SK-N-SH (cell line): ENCODE measurements at regions not wholly inside any gene's neighbourhood (a gene's known extent, or its start where the extent isn't known, plus 50 kb on each side); places are given as distances from the start of the nearest gene placed in this dataset.

Experiments used
- CTCF ChIA-PET: fragments of 300-600, 350-600 bp; formaldehyde crosslinking; extraction: SDS; loops from one replicate; lab custom pipeline; 2021; lab: Yijun Ruan, JAX
- POLR2A ChIA-PET: fragments of 350-600 bp; sonication (Branson Sonifier 250); formaldehyde crosslinking; extraction: SDS; loops from one replicate; lab custom pipeline; 2020; ENCODE audit warnings: antibody characterized with exemption, inconsistent platforms; lab: Yijun Ruan, JAX
- DNase-seq: peaks from one replicate; pipeline ENCODE4 v3.0.0; 2012
- H2AFZ ChIP-seq: fragments of 200-600 bp; sonication (generic); 2 replicates; pipeline ENCODE4 v1.8.1; 2016; ENCODE audit warnings: antibody characterized with exemption, mild to moderate bottlenecking, low read depth
- H3F3A ChIP-seq: fragments of 200-600 bp; sonication (generic); replicated peaks from 2 replicates; pipeline ENCODE3; 2016; ENCODE audit warnings: antibody characterized with exemption, mild to moderate bottlenecking; ENCODE audit not compliant: insufficient read depth
- H3K27ac ChIP-seq, 2 experiments: fragments of 200-500 bp in 1 of 2; fragments of 200-600 bp in 1 of 2; sonication (Bioruptor generic) in 1 of 2; sonication (generic), shearing (Covaris generic) in 1 of 2; 2 replicates each; pipeline versions ENCODE4 v1.5.1 to v1.6.1; 2014 to 2016; ENCODE audit warnings: low read depth in 2 of 2, inconsistent platforms in 1 of 2, low read length in 1 of 2, mild to moderate bottlenecking in 1 of 2, mixed read lengths in 1 of 2
- H3K27me3 ChIP-seq: fragments of 200-600 bp; sonication (generic), shearing (Covaris generic); 2 replicates; pipeline ENCODE4 v1.6.1; 2016; ENCODE audit warnings: mixed run types; ENCODE audit not compliant: insufficient read depth
- H3K36me3 ChIP-seq, 2 experiments: fragments of 200-500 bp in 1 of 2; fragments of 200-600 bp in 1 of 2; sonication (Bioruptor generic) in 1 of 2; sonication (generic) in 1 of 2; replicated peaks in 1 of 2; 2 replicates each; pipeline versions ENCODE3 to v1.5.1; 2014 to 2016; ENCODE audit warnings: low read length in 1 of 2, mild to moderate bottlenecking in 1 of 2; ENCODE audit not compliant: insufficient read depth in 2 of 2, control insufficient read depth in 1 of 2
- H3K4me1 ChIP-seq, 2 experiments: fragments of 200-500 bp in 1 of 2; fragments of 200-600 bp in 1 of 2; sonication (Bioruptor generic) in 1 of 2; sonication (generic), shearing (Covaris generic) in 1 of 2; 2 replicates each; pipeline versions ENCODE4 v1.5.1 to v1.6.1; 2014 to 2016; ENCODE audit warnings: low read depth in 1 of 2, low read length in 1 of 2, mixed run types in 1 of 2; ENCODE audit not compliant: insufficient read depth in 2 of 2, control insufficient read depth in 1 of 2
- H3K4me2 ChIP-seq: fragments of 200-600 bp; sonication (generic), shearing (Covaris generic); 2 replicates; pipeline ENCODE4 v1.6.1; 2017; ENCODE audit warnings: mixed run types
- H3K4me3 ChIP-seq, 2 experiments: fragments of 200-500 bp in 1 of 2; fragments of 200-600 bp in 1 of 2; sonication (Bioruptor generic) in 1 of 2; sonication (generic), shearing (Covaris generic) in 1 of 2; 2 replicates each; pipeline versions ENCODE4 v1.5.1 to v1.8.1; 2014 to 2016; ENCODE audit warnings: low read depth in 2 of 2, inconsistent platforms in 1 of 2, low read length in 1 of 2, mild to moderate bottlenecking in 1 of 2, mixed read lengths in 1 of 2, moderate library complexity in 1 of 2
- H3K79me2 ChIP-seq: fragments of 200-600 bp; sonication (generic); 2 replicates; pipeline ENCODE4 v1.8.1; 2017; ENCODE audit warnings: mild to moderate bottlenecking; ENCODE audit not compliant: insufficient read depth
- H3K9ac ChIP-seq: fragments of 200-600 bp; sonication (generic); 2 replicates; pipeline ENCODE4 v1.6.1; 2017; ENCODE audit warnings: mixed run types
- H3K9me2 ChIP-seq: fragments of 200-600 bp; sonication (generic); 2 replicates; pipeline ENCODE4 v1.6.1; 2017; ENCODE audit warnings: mixed run types
- H3K9me3 ChIP-seq: fragments of 200-600 bp; sonication (generic); 2 replicates; pipeline ENCODE4 v1.6.1; 2017; ENCODE audit warnings: mixed run types, mild to moderate bottlenecking, moderate library complexity
- H4K20me1 ChIP-seq: fragments of 200-600 bp; sonication (generic); 2 replicates; pipeline ENCODE4 v1.6.1; 2017; ENCODE audit warnings: mild to moderate bottlenecking, mixed run types; ENCODE audit not compliant: insufficient read depth
- CHD2 ChIP-seq: fragments of 150-350 bp; IDR thresholded peaks from 2 replicates; pipeline ENCODE4 v1.6.1; 2018; ENCODE audit warnings: low read length; ENCODE audit not compliant: partially characterized antibody
- ELF1 ChIP-seq: IDR thresholded peaks from 2 replicates; pipeline ENCODE4 v1.4.0; 2012
- EP300 ChIP-seq, 2 experiments: IDR thresholded peaks; 2 replicates each; pipeline versions ENCODE4 v1.4.0 to v1.6.1; 2012; ENCODE audit warnings: borderline replicate concordance in 1 of 2, low read depth in 1 of 2, low read length in 1 of 2
- EZH2phosphoT487 ChIP-seq: fragments of 200-600 bp; sonication (generic); IDR thresholded peaks from 2 replicates; pipeline ENCODE4 v1.6.1; 2017; ENCODE audit warnings: low read depth, mixed run types, mild to moderate bottlenecking, antibody characterized with exemption, moderate library complexity, borderline replicate concordance
- FOSL2 ChIP-seq: IDR thresholded peaks from 2 replicates; pipeline ENCODE4 v1.4.0; 2012; ENCODE audit warnings: low read depth, mild to moderate bottlenecking, moderate library complexity, borderline replicate concordance
- FOXM1 ChIP-seq: IDR thresholded peaks from 2 replicates; pipeline ENCODE4 v1.4.0; 2012; ENCODE audit warnings: low read depth, mild to moderate bottlenecking
- JUND ChIP-seq: IDR thresholded peaks from 2 replicates; pipeline ENCODE4 v1.4.0; 2012
- MEF2A ChIP-seq: IDR thresholded peaks from 2 replicates; pipeline ENCODE4 v1.4.0; 2012; ENCODE audit warnings: low read depth, borderline replicate concordance
- NFIC ChIP-seq: IDR thresholded peaks from 2 replicates; pipeline ENCODE4 v1.4.0; 2012; ENCODE audit warnings: borderline replicate concordance
- RCOR1 ChIP-seq: fragments of 150-350 bp; IDR thresholded peaks from 2 replicates; pipeline ENCODE4 v1.6.1; 2017; ENCODE audit warnings: antibody characterized with exemption, low read length
- RFX5 ChIP-seq: IDR thresholded peaks from 2 replicates; pipeline ENCODE4 v1.6.1; 2012; ENCODE audit warnings: mild to moderate bottlenecking, improper control_type of control experiment, low read length
- RXRA ChIP-seq: IDR thresholded peaks from 2 replicates; pipeline ENCODE4 v1.4.0; 2012; ENCODE audit warnings: low read depth, mild to moderate bottlenecking, borderline replicate concordance
- SMC3 ChIP-seq: IDR thresholded peaks from 2 replicates; pipeline ENCODE4 v1.6.1; 2012; ENCODE audit warnings: low read depth, low read length, improper control_type of control experiment
- TAF1 ChIP-seq: IDR thresholded peaks from 2 replicates; pipeline ENCODE4 v1.6.1; 2012; ENCODE audit warnings: low read depth, mild to moderate bottlenecking, low read length, moderate library complexity, borderline replicate concordance
- TCF12 ChIP-seq: IDR thresholded peaks from 2 replicates; pipeline ENCODE4 v1.4.0; 2012
- TEAD4 ChIP-seq: IDR thresholded peaks from 2 replicates; pipeline ENCODE4 v1.4.0; 2012; ENCODE audit warnings: mild to moderate bottlenecking, borderline replicate concordance; ENCODE audit not compliant: insufficient read depth
- YY1 ChIP-seq: IDR thresholded peaks from 2 replicates; pipeline ENCODE4 v1.4.0; 2012; ENCODE audit warnings: low read depth, mild to moderate bottlenecking
- WGBS: methylation state at CpG from one replicate; pipeline ENCODE4 v1.1.6; 2017; ENCODE audit warnings: low lambda C conversion rate; 5-methylcytosine and 5-hydroxymethylcytosine counted together
- TF ChIP-seq, protein P1 (sequence below): fragments of 150-350 bp; IDR thresholded peaks from 2 replicates; pipeline ENCODE4 v1.6.1; 2016; ENCODE audit warnings: mild to moderate bottlenecking, low read depth, low read length
- TF ChIP-seq, protein P2 (sequence below): IDR thresholded peaks from 2 replicates; pipeline ENCODE4 v1.4.0; 2012; ENCODE audit warnings: low read depth
- TF ChIP-seq, protein P3 (sequence below): IDR thresholded peaks from 2 replicates; pipeline ENCODE4 v1.6.1; 2012; ENCODE audit warnings: mild to moderate bottlenecking, low read depth, low read length, moderate library complexity
- TF ChIP-seq, protein P4 (sequence below): IDR thresholded peaks from 2 replicates; pipeline ENCODE4; 2012
- TF ChIP-seq, protein P5 (sequence below): fragments of 150-350 bp; IDR thresholded peaks from 2 replicates; pipeline ENCODE4 v1.6.1; 2017; ENCODE audit warnings: antibody characterized with exemption, low read length, low read depth, borderline replicate concordance

DNA sequence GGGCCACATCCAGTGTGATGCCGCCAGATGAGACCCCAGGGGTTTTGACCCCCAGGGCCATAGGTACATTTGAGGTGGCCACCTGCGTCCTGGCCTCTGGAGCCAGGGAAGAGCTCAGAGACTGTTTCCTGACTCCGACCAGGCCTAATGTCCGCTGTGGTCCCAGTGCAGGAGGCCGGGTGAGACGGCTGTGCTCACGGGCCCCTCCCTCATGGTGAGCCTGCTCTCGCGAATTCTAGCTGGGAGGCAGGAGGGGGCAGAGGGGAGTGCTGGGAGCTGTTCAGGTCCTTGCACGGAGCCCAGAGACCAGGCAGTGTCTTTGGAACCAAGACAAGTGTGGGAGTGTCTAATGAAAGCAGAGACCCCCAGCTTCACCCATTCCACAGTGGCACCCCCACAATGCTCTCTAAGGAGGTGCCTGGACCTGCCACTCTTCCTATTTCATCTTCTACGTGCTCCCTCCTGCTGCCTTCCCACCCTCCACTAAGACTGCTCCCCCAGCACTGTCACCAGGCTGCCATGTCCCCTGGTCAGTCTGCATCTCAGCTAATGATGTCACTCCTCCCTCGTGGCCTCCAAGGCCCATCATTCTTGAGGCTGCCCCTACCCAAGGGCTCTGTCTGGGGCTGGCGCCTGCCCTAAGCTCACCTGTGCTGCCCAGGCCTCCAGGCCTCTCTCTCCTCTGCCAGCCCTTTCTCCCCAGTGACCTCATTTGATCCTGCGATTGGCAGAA, 256.3 kb upstream of the C1orf174 start:
- no peaks in the 10 kb centered on the region for H3K79me2 ChIP-seq
- ChIA-PET CTCF (interaction anchor here (0.6 to 1.1 kb wide), 2 partner anchors 15 to 19 kb away, joined by 3 to 4 read pairs; no protein-coding TSS in a partner anchor), POLR2A (no interaction called here)
- no peak overlapping the region for H3K4me2 ChIP-seq
- H3K4me1 ChIP-seq, result no peaks in the 10 kb centered on the region
- H3K4me3 ChIP-seq, result no peak overlapping the region
- H3K27ac ChIP-seq, result no peak overlapping the region
- TF ChIP-seq TAF1 (no peak), TCF12 (no peak), RCOR1 (no peak), CHD2 (no peak), EZH2phosphoT487 (no peak), SMC3 (no peak), FOXM1 (no peak), TEAD4 (no peak)
- TF ChIP-seq, protein P1, sequence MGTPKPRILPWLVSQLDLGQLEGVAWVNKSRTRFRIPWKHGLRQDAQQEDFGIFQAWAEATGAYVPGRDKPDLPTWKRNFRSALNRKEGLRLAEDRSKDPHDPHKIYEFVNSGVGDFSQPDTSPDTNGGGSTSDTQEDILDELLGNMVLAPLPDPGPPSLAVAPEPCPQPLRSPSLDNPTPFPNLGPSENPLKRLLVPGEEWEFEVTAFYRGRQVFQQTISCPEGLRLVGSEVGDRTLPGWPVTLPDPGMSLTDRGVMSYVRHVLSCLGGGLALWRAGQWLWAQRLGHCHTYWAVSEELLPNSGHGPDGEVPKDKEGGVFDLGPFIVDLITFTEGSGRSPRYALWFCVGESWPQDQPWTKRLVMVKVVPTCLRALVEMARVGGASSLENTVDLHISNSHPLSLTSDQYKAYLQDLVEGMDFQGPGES, result no peak
- no peak overlapping the region for H3K9ac ChIP-seq
- no peaks in the 10 kb centered on the region for H3K36me3 ChIP-seq
- no peak for DNase-seq
- no peaks in the 10 kb centered on the region for H3K9me2 ChIP-seq
- no peak overlapping the region for H2AFZ ChIP-seq
- H3K9me3 ChIP-seq, result no peaks in the 10 kb centered on the region
- no peaks in the 10 kb centered on the region for H3K27me3 ChIP-seq
- H4K20me1 ChIP-seq, result no peaks in the 10 kb centered on the region
- H3F3A ChIP-seq, result no peaks in the 10 kb centered on the region
- WGBS, result 39% methylated on average over 6 of the region's 14 CpGs

DNA sequence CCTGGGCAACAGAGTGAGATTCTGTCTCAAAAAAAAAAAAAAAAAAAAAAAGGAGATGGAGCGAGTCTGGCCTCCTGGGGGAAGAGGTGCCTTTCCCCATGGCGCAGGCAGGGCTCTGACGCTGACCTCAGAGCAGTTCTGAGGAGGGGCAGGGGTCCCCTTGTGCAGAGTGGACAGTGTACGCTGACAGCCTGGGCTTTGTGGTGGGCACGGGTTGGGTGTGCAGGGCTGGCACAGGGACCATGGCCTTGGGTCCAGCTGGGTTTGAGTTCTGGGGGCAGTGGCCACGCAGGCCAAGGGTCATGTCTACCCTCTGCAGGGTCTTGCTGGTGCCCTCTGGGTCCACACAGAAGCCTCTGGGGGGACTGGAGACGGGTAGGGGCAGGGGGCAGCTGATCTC, 260.1 kb upstream of the C1orf174 start:
- 34% methylated on average over 6 of the region's 7 CpGs for WGBS
- Histone ChIP-seq H3K9me3 (no peaks in the 10 kb centered on the region), H3K27me3 (no peaks in the 10 kb centered on the region), H2AFZ (no peak overlapping the region), H3K9me2 (no peaks in the 10 kb centered on the region), H3F3A (no peaks in the 10 kb centered on the region), H3K27ac (no peak overlapping the region), H3K9ac (no peak overlapping the region), H3K4me1 (no peaks in the 10 kb centered on the region), H3K79me2 (no peaks in the 10 kb centered on the region), H3K4me3 (no peak overlapping the region), H4K20me1 (no peaks in the 10 kb centered on the region), H3K4me2 (no peak overlapping the region), H3K36me3 (no peaks in the 10 kb centered on the region)
- POLR2A ChIA-PET, result no interaction called here
- DNase-seq, result no peak
- CTCF ChIA-PET, result no interaction called here
- TF ChIP-seq CHD2 (no peak), RCOR1 (no peak), EZH2phosphoT487 (no peak), JUND (no peak), TCF12 (no peak), MEF2A (no peak), FOXM1 (no peak), EP300 (IDR thresholded peaks at IDR 0.05; ENCODE audit: borderline replicate concordance in 1 of 2, low read depth in 1 of 2, low read length in 1 of 2) (no peak), RXRA (no peak), RFX5 (no peak), YY1 (no peak), FOSL2 (no peak), NFIC (no peak), ELF1 (no peak)
- TF ChIP-seq, protein P2, sequence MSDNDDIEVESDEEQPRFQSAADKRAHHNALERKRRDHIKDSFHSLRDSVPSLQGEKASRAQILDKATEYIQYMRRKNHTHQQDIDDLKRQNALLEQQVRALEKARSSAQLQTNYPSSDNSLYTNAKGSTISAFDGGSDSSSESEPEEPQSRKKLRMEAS, result no peak
- TF ChIP-seq, protein P3, sequence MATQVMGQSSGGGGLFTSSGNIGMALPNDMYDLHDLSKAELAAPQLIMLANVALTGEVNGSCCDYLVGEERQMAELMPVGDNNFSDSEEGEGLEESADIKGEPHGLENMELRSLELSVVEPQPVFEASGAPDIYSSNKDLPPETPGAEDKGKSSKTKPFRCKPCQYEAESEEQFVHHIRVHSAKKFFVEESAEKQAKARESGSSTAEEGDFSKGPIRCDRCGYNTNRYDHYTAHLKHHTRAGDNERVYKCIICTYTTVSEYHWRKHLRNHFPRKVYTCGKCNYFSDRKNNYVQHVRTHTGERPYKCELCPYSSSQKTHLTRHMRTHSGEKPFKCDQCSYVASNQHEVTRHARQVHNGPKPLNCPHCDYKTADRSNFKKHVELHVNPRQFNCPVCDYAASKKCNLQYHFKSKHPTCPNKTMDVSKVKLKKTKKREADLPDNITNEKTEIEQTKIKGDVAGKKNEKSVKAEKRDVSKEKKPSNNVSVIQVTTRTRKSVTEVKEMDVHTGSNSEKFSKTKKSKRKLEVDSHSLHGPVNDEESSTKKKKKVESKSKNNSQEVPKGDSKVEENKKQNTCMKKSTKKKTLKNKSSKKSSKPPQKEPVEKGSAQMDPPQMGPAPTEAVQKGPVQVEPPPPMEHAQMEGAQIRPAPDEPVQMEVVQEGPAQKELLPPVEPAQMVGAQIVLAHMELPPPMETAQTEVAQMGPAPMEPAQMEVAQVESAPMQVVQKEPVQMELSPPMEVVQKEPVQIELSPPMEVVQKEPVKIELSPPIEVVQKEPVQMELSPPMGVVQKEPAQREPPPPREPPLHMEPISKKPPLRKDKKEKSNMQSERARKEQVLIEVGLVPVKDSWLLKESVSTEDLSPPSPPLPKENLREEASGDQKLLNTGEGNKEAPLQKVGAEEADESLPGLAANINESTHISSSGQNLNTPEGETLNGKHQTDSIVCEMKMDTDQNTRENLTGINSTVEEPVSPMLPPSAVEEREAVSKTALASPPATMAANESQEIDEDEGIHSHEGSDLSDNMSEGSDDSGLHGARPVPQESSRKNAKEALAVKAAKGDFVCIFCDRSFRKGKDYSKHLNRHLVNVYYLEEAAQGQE, result no peak
- TF ChIP-seq, protein P4, sequence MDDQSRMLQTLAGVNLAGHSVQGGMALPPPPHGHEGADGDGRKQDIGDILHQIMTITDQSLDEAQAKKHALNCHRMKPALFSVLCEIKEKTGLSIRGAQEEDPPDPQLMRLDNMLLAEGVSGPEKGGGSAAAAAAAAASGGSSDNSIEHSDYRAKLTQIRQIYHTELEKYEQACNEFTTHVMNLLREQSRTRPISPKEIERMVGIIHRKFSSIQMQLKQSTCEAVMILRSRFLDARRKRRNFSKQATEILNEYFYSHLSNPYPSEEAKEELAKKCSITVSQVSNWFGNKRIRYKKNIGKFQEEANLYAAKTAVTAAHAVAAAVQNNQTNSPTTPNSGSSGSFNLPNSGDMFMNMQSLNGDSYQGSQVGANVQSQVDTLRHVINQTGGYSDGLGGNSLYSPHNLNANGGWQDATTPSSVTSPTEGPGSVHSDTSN, result no peak
- TF ChIP-seq, protein P5, sequence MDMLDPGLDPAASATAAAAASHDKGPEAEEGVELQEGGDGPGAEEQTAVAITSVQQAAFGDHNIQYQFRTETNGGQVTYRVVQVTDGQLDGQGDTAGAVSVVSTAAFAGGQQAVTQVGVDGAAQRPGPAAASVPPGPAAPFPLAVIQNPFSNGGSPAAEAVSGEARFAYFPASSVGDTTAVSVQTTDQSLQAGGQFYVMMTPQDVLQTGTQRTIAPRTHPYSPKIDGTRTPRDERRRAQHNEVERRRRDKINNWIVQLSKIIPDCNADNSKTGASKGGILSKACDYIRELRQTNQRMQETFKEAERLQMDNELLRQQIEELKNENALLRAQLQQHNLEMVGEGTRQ, result no peak
